HFFc6 (cell line): ENCODE measurements at regions not wholly inside any gene's neighbourhood (a gene's known extent, or its start where the extent isn't known, plus 50 kb on each side); places are given as distances from the start of the nearest gene placed in this dataset.

ENCODE experiments used
- DNase-seq: peaks from one replicate; pipeline ENCODE4 v3.0.0-alpha.2; 2018
- H3K27ac Mint-ChIP-seq: 2 replicates; pipeline ENCODE4 v1.8.0; 2020; ENCODE audit warnings: mild to moderate bottlenecking, mixed read lengths
- H3K27me3 Mint-ChIP-seq: 2 replicates; pipeline ENCODE4 v1.8.0; 2021; ENCODE audit warnings: mild to moderate bottlenecking, moderate library complexity, mixed read lengths; ENCODE audit not compliant: insufficient read depth
- H3K36me3 Mint-ChIP-seq: 2 replicates; pipeline ENCODE4 v1.8.0; 2021; ENCODE audit warnings: low read depth, mixed read lengths
- H3K4me1 Mint-ChIP-seq: 2 replicates; pipeline ENCODE4 v1.8.0; 2020; ENCODE audit warnings: low read depth, mixed read lengths
- H3K4me3 Mint-ChIP-seq: 2 replicates; pipeline ENCODE4 v1.8.0; 2020; ENCODE audit warnings: mild to moderate bottlenecking, moderate library complexity, mixed read lengths
- H3K9me3 Mint-ChIP-seq: 2 replicates; pipeline ENCODE4 v1.8.0; 2020; ENCODE audit warnings: mild to moderate bottlenecking, mixed read lengths
- TF ChIP-seq, protein P1 (sequence below): fragments of 200-600 bp; sonication (generic); IDR thresholded peaks from 2 replicates; pipeline ENCODE4 v1.5.0; 2021; ENCODE audit warnings: antibody characterized with exemption, mild to moderate bottlenecking

GRCh38 chr4:56748271-56748670 lies 67.2 kb upstream of the HOPX start:
- H3K4me3 Mint-ChIP-seq, result no peak overlapping the region
- H3K4me1 Mint-ChIP-seq, result peaks cover under 1% of the 10 kb centered on the region; the same call in 1 of the 2 replicates
- H3K36me3 Mint-ChIP-seq, result no peaks in the 10 kb centered on the region
- TF ChIP-seq, protein P1, sequence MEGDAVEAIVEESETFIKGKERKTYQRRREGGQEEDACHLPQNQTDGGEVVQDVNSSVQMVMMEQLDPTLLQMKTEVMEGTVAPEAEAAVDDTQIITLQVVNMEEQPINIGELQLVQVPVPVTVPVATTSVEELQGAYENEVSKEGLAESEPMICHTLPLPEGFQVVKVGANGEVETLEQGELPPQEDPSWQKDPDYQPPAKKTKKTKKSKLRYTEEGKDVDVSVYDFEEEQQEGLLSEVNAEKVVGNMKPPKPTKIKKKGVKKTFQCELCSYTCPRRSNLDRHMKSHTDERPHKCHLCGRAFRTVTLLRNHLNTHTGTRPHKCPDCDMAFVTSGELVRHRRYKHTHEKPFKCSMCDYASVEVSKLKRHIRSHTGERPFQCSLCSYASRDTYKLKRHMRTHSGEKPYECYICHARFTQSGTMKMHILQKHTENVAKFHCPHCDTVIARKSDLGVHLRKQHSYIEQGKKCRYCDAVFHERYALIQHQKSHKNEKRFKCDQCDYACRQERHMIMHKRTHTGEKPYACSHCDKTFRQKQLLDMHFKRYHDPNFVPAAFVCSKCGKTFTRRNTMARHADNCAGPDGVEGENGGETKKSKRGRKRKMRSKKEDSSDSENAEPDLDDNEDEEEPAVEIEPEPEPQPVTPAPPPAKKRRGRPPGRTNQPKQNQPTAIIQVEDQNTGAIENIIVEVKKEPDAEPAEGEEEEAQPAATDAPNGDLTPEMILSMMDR, result no peak
- H3K9me3 Mint-ChIP-seq, result no peaks in the 10 kb centered on the region
- H3K27me3 Mint-ChIP-seq, result peaks cover 11% of the 10 kb centered on the region
- no peak for DNase-seq
- no peak overlapping the region for H3K27ac Mint-ChIP-seq

- H3K4me1 Mint-ChIP-seq, result peaks cover 13% of the 10 kb centered on the region
- TF ChIP-seq, protein P1, result no peak
- no peak for DNase-seq
- peaks cover 10% of the 10 kb centered on the region for H3K27me3 Mint-ChIP-seq
- H3K36me3 Mint-ChIP-seq, result no peaks in the 10 kb centered on the region
- H3K9me3 Mint-ChIP-seq, result no peaks in the 10 kb centered on the region
- no peak overlapping the region for H3K4me3 Mint-ChIP-seq
- no peak overlapping the region for H3K27ac Mint-ChIP-seq
Observed at GRCh38 chr4:56746639-56747038, 65.5 kb upstream of the HOPX start.

DNA sequence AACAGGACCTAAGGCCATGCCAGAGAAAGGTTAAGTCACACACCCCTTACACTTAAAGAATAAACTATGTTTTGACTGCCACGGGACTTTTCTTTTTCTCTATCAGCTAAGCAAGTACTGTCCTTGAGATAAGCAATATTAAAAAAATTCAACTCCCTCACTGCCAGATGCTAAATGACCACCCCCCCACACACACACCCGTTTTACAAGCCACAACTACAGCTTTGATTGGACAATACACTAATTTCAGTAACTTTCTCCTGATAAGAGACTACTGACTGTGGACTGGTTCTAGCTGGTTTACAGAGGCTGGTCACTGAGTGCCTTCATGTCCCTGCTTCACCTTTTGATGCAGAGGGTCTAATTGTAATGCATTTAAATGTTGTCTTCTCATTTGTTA lies 63.9 kb upstream of the HOPX start:
- no peaks in the 10 kb centered on the region for H3K36me3 Mint-ChIP-seq
- H3K4me1 Mint-ChIP-seq, result peaks cover 13% of the 10 kb centered on the region
- no peaks in the 10 kb centered on the region for H3K9me3 Mint-ChIP-seq
- peaks cover 9% of the 10 kb centered on the region for H3K27me3 Mint-ChIP-seq
- no peak for DNase-seq
- no peak overlapping the region for H3K27ac Mint-ChIP-seq
- no peak overlapping the region for H3K4me3 Mint-ChIP-seq
- TF ChIP-seq, protein P1, result no peak

- no peaks in the 10 kb centered on the region for H3K36me3 Mint-ChIP-seq
- DNase-seq, result no peak
- no peaks in the 10 kb centered on the region for H3K9me3 Mint-ChIP-seq
- peaks cover 13% of the 10 kb centered on the region for H3K4me1 Mint-ChIP-seq
- H3K4me3 Mint-ChIP-seq, result no peak overlapping the region
- TF ChIP-seq, protein P1, result no peak
- H3K27me3 Mint-ChIP-seq, result peaks cover 13% of the 10 kb centered on the region
- H3K27ac Mint-ChIP-seq, result no peak overlapping the region
Observed at GRCh38 chr4:56744030-56744429, 62.9 kb upstream of the HOPX start.

DNA sequence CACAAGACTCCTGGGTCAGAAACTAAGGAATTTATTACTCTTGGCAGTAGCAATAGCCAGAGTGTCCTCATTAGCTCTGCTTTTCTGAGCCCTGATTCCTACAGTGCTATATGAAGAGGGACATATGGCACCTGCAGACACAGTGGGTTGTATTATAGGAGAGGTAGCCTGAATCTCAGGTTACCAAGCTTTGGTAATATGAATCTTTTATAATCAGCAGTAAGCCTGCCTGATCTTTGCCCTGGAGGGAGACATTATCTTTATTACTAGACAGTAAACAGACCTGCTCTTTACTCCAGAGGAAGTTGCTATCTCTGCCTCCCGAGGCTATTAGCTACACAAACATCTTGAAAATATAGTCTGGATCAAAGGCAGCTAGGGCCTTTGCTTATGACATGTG lies 62.5 kb upstream of the HOPX start:
- Mint-ChIP-seq H3K9me3 (no peaks in the 10 kb centered on the region), H3K4me1 (peaks cover 13% of the 10 kb centered on the region), H3K4me3 (no peak overlapping the region), H3K27me3 (peaks cover 13% of the 10 kb centered on the region), H3K27ac (no peak overlapping the region), H3K36me3 (no peaks in the 10 kb centered on the region)
- DNase-seq, result no peak
- TF ChIP-seq, protein P1, result no peak
